IPS-15b (cell line): ENCODE measurements at regions not wholly inside any gene's neighbourhood (a gene's known extent, or its start where the extent isn't known, plus 50 kb on each side); places are given as distances from the start of the nearest gene placed in this dataset.
"Not testable (repeated sequence)": the region's sequence is repeated elsewhere in the genome, so short reads cannot be mapped to it uniquely, and the experiment has no call there.

Source experiments
- H3K27me3 ChIP-seq: one replicate; pipeline ENCODE4 v1.6.1; 2013; ENCODE audit warnings: low read length; ENCODE audit not compliant: control insufficient read depth, insufficient read depth
- H3K36me3 ChIP-seq: one replicate; pipeline ENCODE4 v1.6.1; 2013; ENCODE audit warnings: low read length; ENCODE audit not compliant: control insufficient read depth, insufficient read depth
- H3K4me1 ChIP-seq: one replicate; pipeline ENCODE4 v1.6.1; 2013; ENCODE audit warnings: mild to moderate bottlenecking, low read length; ENCODE audit not compliant: control insufficient read depth, insufficient read depth
- H3K4me3 ChIP-seq: one replicate; pipeline ENCODE4 v1.5.1; 2013; ENCODE audit warnings: low read depth, low read length
- H3K9ac ChIP-seq: one replicate; pipeline ENCODE4 v1.6.1; 2013; ENCODE audit warnings: low read depth, mild to moderate bottlenecking, low read length
- H3K9me3 ChIP-seq: one replicate; pipeline ENCODE4 v1.6.1; 2013; ENCODE audit warnings: mild to moderate bottlenecking, low read length; ENCODE audit not compliant: control insufficient read depth, insufficient read depth

DNA sequence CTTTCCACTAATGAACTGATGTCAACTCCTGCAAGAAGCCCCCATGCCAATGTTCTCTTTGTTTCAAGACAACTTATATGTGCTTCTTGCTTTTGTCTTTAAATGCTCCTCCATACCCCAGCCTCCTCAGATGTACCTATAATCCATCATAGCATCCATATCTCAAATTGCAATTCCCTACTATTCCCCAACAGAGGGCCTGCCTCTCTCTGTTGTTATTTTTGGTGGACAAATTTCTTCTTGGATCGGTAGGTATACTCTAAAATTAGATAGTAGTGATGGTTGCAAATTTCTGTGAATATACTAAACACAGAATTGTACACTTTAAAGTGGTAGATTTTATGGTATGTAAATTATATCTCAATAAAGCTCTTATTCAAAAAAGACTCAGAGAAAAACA is 820.1 kb downstream of the METTL4 start:
- H3K4me3 ChIP-seq, result no peak overlapping the region
- no peaks in the 10 kb centered on the region for H3K27me3 ChIP-seq
- no peak overlapping the region for H3K9ac ChIP-seq
- no peaks in the 10 kb centered on the region for H3K9me3 ChIP-seq
- H3K4me1 ChIP-seq, result no peaks in the 10 kb centered on the region
- H3K36me3 ChIP-seq, result no peaks in the 10 kb centered on the region

DNA sequence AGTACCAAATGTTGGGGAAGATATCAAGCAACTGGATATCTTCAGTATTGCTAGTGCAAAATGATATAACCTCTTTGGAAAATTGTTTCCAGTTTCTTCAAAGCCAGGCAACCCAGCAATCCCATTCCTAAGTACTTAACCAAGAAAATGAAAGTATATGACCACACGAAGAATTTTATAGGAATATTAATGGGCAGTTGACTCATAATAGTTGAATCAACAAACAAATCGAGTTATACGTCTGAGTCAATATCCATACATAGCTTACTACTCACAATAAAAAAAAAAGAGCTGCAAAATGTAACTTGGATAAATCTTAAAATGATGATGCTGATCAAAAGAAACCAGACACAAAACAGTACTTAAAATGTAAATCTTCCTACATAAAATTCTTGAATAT is 810.4 kb downstream of the METTL4 start:
- Histone ChIP-seq H3K27me3 (no peaks in the 10 kb centered on the region), H3K9ac (no peak overlapping the region), H3K4me1 (no peaks in the 10 kb centered on the region), H3K36me3 (no peaks in the 10 kb centered on the region), H3K9me3 (no peaks in the 10 kb centered on the region), H3K4me3 (no peak overlapping the region)

DNA sequence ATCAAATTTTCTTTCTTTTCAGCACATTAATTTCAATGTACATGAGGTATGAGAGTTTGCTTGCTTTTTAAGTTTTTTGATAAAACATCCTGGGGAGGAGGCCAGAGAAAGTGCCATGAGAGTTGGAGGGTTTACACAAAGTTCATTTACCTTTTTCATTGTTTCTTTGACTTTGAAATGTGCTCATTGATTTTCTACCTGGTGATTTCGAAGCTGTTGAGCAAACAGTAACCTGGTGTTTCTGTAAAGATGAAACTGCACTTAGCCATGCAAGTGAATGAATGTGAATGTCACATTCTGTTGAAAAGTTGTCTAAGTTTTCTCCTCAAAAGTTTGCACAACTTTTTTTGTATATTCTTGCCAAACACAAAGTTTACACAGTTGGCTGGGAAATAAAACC is 797.0 kb downstream of the METTL4 start:
- H3K27me3 ChIP-seq, result no peaks in the 10 kb centered on the region
- no peaks in the 10 kb centered on the region for H3K9me3 ChIP-seq
- no peaks in the 10 kb centered on the region for H3K36me3 ChIP-seq
- no peak overlapping the region for H3K4me3 ChIP-seq
- no peaks in the 10 kb centered on the region for H3K4me1 ChIP-seq
- no peak overlapping the region for H3K9ac ChIP-seq

DNA sequence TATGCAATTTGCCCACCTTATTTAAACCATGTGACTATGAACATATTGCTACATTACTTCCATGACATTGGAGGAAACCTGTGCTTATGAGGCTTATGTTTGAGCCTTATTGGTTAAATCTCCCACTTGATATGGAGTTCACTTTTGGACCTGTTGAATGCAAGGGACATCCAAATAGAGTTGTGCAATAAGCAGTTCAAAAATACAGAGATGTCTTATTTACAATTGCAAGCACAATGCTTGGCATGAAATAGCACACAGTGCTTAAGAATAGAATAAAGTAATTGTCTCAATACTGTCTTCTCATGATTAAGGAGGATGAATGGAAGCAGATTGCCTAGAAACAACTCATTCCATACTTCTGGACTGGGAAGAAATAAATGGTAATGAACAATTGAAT is 793.5 kb downstream of the METTL4 start:
- no peak overlapping the region for H3K9ac ChIP-seq
- H3K4me1 ChIP-seq, result no peaks in the 10 kb centered on the region
- H3K4me3 ChIP-seq, result no peak overlapping the region
- H3K36me3 ChIP-seq, result no peaks in the 10 kb centered on the region
- no peaks in the 10 kb centered on the region for H3K27me3 ChIP-seq
- H3K9me3 ChIP-seq, result no peaks in the 10 kb centered on the region

DNA sequence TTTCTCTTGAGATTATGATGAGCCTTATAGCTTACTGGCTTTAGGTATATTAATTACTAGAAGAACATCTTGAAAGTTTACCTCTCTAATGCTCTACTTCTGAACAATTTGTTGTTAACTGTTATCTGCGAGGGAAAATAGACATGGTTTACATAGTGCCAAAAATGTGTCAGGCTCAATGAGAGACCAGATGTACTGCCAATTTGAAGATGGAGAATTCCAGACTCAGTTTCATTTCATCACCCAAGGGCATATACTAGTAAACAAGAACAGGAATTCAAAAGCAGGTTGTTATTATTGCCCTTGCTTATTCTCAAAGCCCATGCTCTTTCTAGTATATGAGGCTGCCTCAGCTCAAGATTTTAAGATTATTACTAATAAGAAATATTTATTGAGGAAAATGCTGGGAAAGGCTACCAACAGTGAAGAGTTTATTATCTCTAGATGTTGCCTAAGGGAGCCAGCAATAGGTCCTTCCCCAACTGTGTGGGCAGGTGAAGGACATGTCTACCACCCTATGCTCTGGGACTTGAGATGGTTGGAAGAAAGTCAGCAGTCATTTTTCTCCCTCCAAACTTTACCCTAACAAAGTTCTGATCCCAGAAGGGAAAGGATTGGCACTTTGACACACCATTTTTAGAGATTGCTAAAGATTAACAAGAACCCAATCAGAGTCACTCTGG is 792.7 kb downstream of the METTL4 start:
- Histone ChIP-seq H3K4me3 (no peak overlapping the region), H3K36me3 (no peaks in the 10 kb centered on the region), H3K9me3 (no peaks in the 10 kb centered on the region), H3K9ac (no peak overlapping the region), H3K4me1 (no peaks in the 10 kb centered on the region), H3K27me3 (no peaks in the 10 kb centered on the region)

DNA sequence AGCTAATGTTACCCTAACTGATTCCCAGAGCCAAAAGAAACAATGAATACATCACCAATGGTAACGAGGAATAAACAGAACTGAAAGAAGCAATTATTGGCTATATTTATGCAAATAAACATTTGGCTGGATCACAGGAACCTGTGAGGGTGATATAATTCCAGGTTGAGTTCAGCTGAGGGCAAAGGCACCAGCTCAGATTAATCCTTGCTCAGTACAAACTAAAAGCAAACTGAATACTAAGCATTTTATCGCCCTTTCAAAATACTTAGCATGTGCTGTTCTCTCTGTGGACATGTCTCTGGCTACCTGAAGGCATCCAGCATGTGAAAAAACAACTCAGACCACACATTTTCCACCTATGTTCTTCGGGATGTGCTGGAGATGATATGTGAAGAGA is 791.7 kb downstream of the METTL4 start:
- H3K4me1 ChIP-seq, result no peaks in the 10 kb centered on the region

DNA sequence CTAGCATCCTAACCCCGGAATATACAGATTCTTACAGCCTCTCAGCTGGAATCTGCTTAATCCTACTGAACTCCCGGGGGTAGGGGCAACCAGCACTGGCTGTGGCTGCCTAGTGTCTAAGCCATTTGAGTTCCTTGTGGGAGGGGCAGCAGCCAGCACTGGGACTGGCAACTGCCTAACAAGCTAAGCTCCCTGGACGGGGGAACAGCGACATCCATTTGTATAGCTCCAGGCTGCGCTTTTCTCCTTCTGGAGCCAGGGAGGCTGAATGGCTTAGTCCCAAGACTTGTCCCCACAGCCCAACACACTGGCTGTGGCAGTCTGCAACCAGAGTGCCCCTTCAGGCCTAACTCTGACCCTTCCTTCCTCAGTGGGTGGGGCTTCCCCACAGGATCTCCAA is 787.2 kb downstream of the METTL4 start:
- Histone ChIP-seq H3K9me3 (no peaks in the 10 kb centered on the region), H3K4me1 (no peaks in the 10 kb centered on the region), H3K4me3 (no peak overlapping the region), H3K36me3 (no peaks in the 10 kb centered on the region), H3K9ac (no peak overlapping the region), H3K27me3 (no peaks in the 10 kb centered on the region)

More for the DNA sequence above, 791.7 kb downstream of the METTL4 start:
- Histone ChIP-seq H3K9ac (no peak overlapping the region), H3K9me3 (no peaks in the 10 kb centered on the region), H3K36me3 (no peaks in the 10 kb centered on the region), H3K27me3 (no peaks in the 10 kb centered on the region), H3K4me3 (no peak overlapping the region)

DNA sequence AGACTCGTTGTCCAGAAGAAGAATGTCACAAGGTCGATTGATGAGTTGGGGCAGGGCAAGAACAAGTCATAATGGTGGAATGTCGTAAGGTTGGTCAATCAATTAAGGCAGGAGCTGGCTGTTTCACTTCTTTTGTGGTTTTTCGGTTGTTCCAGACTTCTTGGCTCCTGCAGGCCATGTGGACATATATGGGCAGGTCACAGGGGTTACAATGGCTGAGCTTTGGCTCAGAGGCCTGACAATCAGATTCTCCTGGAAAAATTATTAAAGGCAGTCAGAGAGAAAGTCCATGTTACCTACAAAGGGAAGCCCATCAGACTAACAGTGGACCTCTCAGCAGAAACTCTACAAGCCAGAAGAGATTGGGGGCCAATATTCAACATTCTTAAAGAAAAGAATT is 785.3 kb downstream of the METTL4 start:
- H3K9me3 ChIP-seq, H3K9ac ChIP-seq, H3K4me1 ChIP-seq, H3K36me3 ChIP-seq, H3K27me3 ChIP-seq, H3K4me3 ChIP-seq: not testable (repeated sequence)

DNA sequence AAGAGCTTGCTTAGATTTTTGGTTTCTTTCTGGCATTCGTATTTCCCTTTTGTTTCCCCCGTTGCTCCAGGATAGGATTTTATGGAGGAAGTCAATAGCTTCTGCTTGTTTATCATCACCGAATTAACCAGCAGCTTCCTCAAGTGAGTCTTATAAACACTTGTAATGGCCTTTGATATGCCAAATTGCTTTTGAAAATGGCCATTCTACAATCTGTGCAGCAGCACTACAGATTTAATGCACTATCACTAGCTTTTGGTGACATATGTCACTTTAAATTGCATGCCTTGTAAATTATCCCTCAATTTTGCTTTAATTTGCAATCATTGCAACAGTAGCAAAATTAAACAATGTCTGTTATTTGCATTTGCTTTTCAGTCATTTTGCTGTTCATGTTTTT is 774.7 kb downstream of the METTL4 start:
- H3K4me1 ChIP-seq, result no peaks in the 10 kb centered on the region
- no peaks in the 10 kb centered on the region for H3K36me3 ChIP-seq
- H3K9ac ChIP-seq, result no peak overlapping the region
- H3K27me3 ChIP-seq, result no peaks in the 10 kb centered on the region
- H3K9me3 ChIP-seq, result no peaks in the 10 kb centered on the region
- H3K4me3 ChIP-seq, result no peak overlapping the region

DNA sequence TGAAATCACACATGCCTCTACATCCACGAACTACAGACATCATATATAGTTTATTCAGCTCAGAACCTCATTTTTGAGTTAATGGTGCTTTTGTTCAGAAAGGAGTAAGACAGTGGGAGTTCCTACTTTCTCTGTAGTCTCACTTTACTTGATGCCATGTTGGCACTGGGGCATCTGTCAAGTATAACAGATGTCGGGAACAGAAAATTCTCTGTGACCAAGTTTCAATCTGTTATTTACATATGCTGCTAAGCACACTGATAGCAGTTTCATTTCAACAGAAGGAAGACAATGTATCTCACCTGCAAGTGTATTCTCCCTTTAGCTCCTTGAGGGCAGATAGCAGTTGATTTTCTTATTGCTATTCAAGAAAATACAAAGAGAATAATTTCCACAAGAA is 774.1 kb downstream of the METTL4 start:
- no peak overlapping the region for H3K4me3 ChIP-seq
- no peaks in the 10 kb centered on the region for H3K36me3 ChIP-seq
- H3K9me3 ChIP-seq, result no peaks in the 10 kb centered on the region
- H3K27me3 ChIP-seq, result no peaks in the 10 kb centered on the region
- H3K4me1 ChIP-seq, result no peaks in the 10 kb centered on the region
- H3K9ac ChIP-seq, result no peak overlapping the region

DNA sequence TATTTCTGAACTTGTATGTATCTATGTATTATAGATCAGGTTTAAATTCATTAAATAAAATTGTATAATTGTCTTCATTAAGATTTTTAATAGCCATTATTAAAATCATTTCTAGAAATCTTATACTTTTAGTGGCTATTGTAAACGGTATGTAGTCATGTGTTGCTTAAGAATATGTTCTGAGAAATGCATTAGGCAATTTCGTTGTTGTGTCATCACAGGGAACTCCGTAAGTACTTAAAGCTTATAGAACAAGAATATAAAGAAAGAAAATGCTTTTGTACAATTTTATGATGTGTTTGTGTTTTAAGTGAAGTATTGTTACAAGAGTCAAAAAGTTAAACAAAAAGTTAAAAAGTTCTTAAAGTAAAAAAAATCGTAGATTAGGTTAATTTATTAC is 765.8 kb downstream of the METTL4 start:
- H3K36me3 ChIP-seq, result no peaks in the 10 kb centered on the region
- H3K27me3 ChIP-seq, result no peaks in the 10 kb centered on the region
- H3K4me3 ChIP-seq, result no peak overlapping the region
- H3K9ac ChIP-seq, result no peak overlapping the region
- no peaks in the 10 kb centered on the region for H3K4me1 ChIP-seq
- no peaks in the 10 kb centered on the region for H3K9me3 ChIP-seq

DNA sequence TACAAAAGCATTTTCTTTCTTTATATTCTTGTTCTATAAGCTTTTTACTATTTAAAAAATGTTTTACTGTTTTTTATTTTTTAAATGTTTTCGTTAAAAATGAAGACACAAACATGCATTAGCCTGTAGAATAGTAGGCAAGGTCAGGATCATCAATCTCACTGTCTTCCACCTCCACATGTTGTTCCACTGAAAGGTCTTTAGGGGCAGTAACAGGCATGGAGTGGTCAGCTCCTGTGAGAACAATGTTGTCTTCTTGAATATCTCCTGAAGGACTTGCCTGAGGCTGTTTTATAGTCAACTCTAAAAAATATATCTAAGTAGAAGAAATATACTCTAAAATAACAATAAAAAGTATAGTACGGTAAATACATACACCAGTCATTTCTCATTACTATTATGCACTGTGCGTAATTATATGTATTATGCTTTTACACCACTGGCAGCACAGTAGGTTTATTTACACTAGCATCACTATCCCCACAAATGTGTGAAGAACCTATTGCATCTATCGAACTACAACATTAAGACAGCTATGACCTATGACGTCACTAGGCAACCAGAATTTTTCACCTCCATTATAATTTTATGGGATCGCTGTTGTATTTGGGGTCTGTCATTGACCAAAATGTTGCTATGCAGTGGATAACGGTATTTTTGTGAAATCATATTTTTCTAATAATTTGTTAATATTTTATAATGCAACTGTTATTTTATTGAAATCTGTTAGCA is 764.3 kb downstream of the METTL4 start:
- Histone ChIP-seq H3K36me3 (no peaks in the 10 kb centered on the region), H3K9me3 (no peaks in the 10 kb centered on the region), H3K4me3 (no peak overlapping the region), H3K9ac (no peak overlapping the region), H3K4me1 (no peaks in the 10 kb centered on the region), H3K27me3 (no peaks in the 10 kb centered on the region)
